ENCODE measurements at regions not wholly inside any gene's neighbourhood (a gene's known extent, or its start where the extent isn't known, plus 50 kb on each side); places are given as distances from the start of the nearest gene placed in this dataset.

- no peaks in the 10 kb centered on the region for H3K9me2 ChIP-seq (replicated peaks; ENCODE audit: insufficient read depth, low read length)
- H3K79me2 ChIP-seq (ENCODE audit: insufficient read depth, low read length): no peaks in the 10 kb centered on the region
- H2AFZ ChIP-seq (ENCODE audit: low read depth, low read length, severe bottlenecking): no peak overlapping the region
- no peak overlapping the region for H3K9ac ChIP-seq (ENCODE audit: low read length)
- TF ChIP-seq EZH2phosphoT487 (conservative IDR thresholded peaks at IDR 0.05; ENCODE audit: low read length) (no peak), CTCF (IDR thresholded peaks at IDR 0.05; ENCODE audit: insufficient read depth, low read length, poor library complexity, severe bottlenecking) (no peak)
- H3K4me2 ChIP-seq (ENCODE audit: low read depth, low read length, poor library complexity, severe bottlenecking): no peak overlapping the region
- no peaks in the 10 kb centered on the region for H3K36me3 ChIP-seq (ENCODE audit: low read length)
- no peak overlapping the region for H3K4me3 ChIP-seq (ENCODE audit: insufficient read depth, low read length, poor library complexity, severe bottlenecking)
- H3K27me3 ChIP-seq (ENCODE audit: low read length): no peaks in the 10 kb centered on the region
- no peaks in the 10 kb centered on the region for H3F3A ChIP-seq (ENCODE audit: insufficient read depth)
- no peak overlapping the region for H3K27ac ChIP-seq (ENCODE audit: low read depth, low read length)
- no peaks in the 10 kb centered on the region for H3K9me3 ChIP-seq (ENCODE audit: insufficient read depth, low read length)
- no peaks in the 10 kb centered on the region for H4K20me1 ChIP-seq (ENCODE audit: low read depth, low read length)
These were observed 577.8 kb downstream of the REEP3 start for GRCh38 chr10:64098994-64099393.

GRCh38 chr10:64101606-64102263 is 580.5 kb downstream of the REEP3 start:
- Histone ChIP-seq H3K9me3 (ENCODE audit: insufficient read depth, low read length) (no peaks in the 10 kb centered on the region), H3K9me2 (replicated peaks; ENCODE audit: insufficient read depth, low read length) (no peaks in the 10 kb centered on the region), H3K27me3 (ENCODE audit: low read length) (no peaks in the 10 kb centered on the region), H3K79me2 (ENCODE audit: insufficient read depth, low read length) (no peaks in the 10 kb centered on the region), H3F3A (ENCODE audit: insufficient read depth) (no peaks in the 10 kb centered on the region), H3K4me3 (ENCODE audit: insufficient read depth, low read length, poor library complexity, severe bottlenecking) (no peak overlapping the region), H3K36me3 (ENCODE audit: low read length) (no peaks in the 10 kb centered on the region), H3K27ac (ENCODE audit: low read depth, low read length) (no peak overlapping the region), H3K9ac (ENCODE audit: low read length) (no peak overlapping the region), H3K4me2 (ENCODE audit: low read depth, low read length, poor library complexity, severe bottlenecking) (no peak overlapping the region), H2AFZ (ENCODE audit: low read depth, low read length, severe bottlenecking) (no peak overlapping the region), H4K20me1 (ENCODE audit: low read depth, low read length) (no peaks in the 10 kb centered on the region)
- TF ChIP-seq EZH2phosphoT487 (conservative IDR thresholded peaks at IDR 0.05; ENCODE audit: low read length) (no peak), CTCF (IDR thresholded peaks at IDR 0.05; ENCODE audit: insufficient read depth, low read length, poor library complexity, severe bottlenecking) (no peak)

GRCh38 chr10:64102264-64102633 is 581.0 kb downstream of the REEP3 start:
- Histone ChIP-seq H3K4me3 (ENCODE audit: insufficient read depth, low read length, poor library complexity, severe bottlenecking) (no peak overlapping the region), H3K27me3 (ENCODE audit: low read length) (no peaks in the 10 kb centered on the region), H3K79me2 (ENCODE audit: insufficient read depth, low read length) (no peaks in the 10 kb centered on the region), H3F3A (ENCODE audit: insufficient read depth) (no peaks in the 10 kb centered on the region), H3K36me3 (ENCODE audit: low read length) (no peaks in the 10 kb centered on the region), H3K4me2 (ENCODE audit: low read depth, low read length, poor library complexity, severe bottlenecking) (no peak overlapping the region), H3K27ac (ENCODE audit: low read depth, low read length) (no peak overlapping the region), H2AFZ (ENCODE audit: low read depth, low read length, severe bottlenecking) (no peak overlapping the region), H3K9me2 (replicated peaks; ENCODE audit: insufficient read depth, low read length) (no peaks in the 10 kb centered on the region), H3K9me3 (ENCODE audit: insufficient read depth, low read length) (no peaks in the 10 kb centered on the region), H3K9ac (ENCODE audit: low read length) (no peak overlapping the region), H4K20me1 (ENCODE audit: low read depth, low read length) (no peaks in the 10 kb centered on the region)
- TF ChIP-seq CTCF (IDR thresholded peaks at IDR 0.05; ENCODE audit: insufficient read depth, low read length, poor library complexity, severe bottlenecking): no peak
- TF ChIP-seq EZH2phosphoT487 (conservative IDR thresholded peaks at IDR 0.05; ENCODE audit: low read length): no peak
